Neural crest cell (in vitro differentiated cells): ENCODE measurements at regions not wholly inside any gene's neighbourhood (a gene's known extent, or its start where the extent isn't known, plus 50 kb on each side); places are given as distances from the start of the nearest gene placed in this dataset.

Experiments used
- DNase-seq: peaks from one replicate; pipeline ENCODE4 v3.0.0; 2021; ENCODE audit warnings: low read depth, mixed read lengths, low spot score
- H3K27ac Mint-ChIP-seq: one replicate; pipeline ENCODE4 v1.8.0; 2021; ENCODE audit warnings: mild to moderate bottlenecking, mixed read lengths; ENCODE audit not compliant: unreplicated experiment
- H3K27me3 Mint-ChIP-seq: 2 replicates; pipeline ENCODE4 v1.8.0; 2021; ENCODE audit warnings: low read depth, mild to moderate bottlenecking, mixed read lengths
- H3K36me3 Mint-ChIP-seq: 2 replicates; pipeline ENCODE4 v1.8.0; 2021; ENCODE audit warnings: low read depth, mild to moderate bottlenecking, mixed read lengths
- H3K4me1 Mint-ChIP-seq: 2 replicates; pipeline ENCODE4 v1.8.0; 2021; ENCODE audit warnings: mixed read lengths
- H3K4me3 Mint-ChIP-seq: one replicate; pipeline ENCODE4 v1.8.0; 2021; ENCODE audit warnings: mild to moderate bottlenecking, mixed read lengths
- H3K9me3 Mint-ChIP-seq: 2 replicates; pipeline ENCODE4 v1.8.0; 2021; ENCODE audit warnings: mixed read lengths
- TF ChIP-seq, protein P1 (sequence below): fragments of 200-600 bp; sonication (generic); conservative IDR thresholded peaks from 2 replicates; pipeline ENCODE4 v1.5.0; 2021; ENCODE audit warnings: antibody characterized with exemption, mild to moderate bottlenecking

GRCh38 chr15:87300146-87300545, 956.4 kb downstream of the NTRK3 start:
- no peak for DNase-seq
- Mint-ChIP-seq H3K9me3 (peaks cover 7% of the 10 kb centered on the region), H3K4me1 (no peaks in the 10 kb centered on the region), H3K4me3 (no peak overlapping the region), H3K27ac (no peak overlapping the region), H3K27me3 (no peaks in the 10 kb centered on the region), H3K36me3 (no peaks in the 10 kb centered on the region)
- TF ChIP-seq, protein P1, sequence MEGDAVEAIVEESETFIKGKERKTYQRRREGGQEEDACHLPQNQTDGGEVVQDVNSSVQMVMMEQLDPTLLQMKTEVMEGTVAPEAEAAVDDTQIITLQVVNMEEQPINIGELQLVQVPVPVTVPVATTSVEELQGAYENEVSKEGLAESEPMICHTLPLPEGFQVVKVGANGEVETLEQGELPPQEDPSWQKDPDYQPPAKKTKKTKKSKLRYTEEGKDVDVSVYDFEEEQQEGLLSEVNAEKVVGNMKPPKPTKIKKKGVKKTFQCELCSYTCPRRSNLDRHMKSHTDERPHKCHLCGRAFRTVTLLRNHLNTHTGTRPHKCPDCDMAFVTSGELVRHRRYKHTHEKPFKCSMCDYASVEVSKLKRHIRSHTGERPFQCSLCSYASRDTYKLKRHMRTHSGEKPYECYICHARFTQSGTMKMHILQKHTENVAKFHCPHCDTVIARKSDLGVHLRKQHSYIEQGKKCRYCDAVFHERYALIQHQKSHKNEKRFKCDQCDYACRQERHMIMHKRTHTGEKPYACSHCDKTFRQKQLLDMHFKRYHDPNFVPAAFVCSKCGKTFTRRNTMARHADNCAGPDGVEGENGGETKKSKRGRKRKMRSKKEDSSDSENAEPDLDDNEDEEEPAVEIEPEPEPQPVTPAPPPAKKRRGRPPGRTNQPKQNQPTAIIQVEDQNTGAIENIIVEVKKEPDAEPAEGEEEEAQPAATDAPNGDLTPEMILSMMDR, result no peak

DNA sequence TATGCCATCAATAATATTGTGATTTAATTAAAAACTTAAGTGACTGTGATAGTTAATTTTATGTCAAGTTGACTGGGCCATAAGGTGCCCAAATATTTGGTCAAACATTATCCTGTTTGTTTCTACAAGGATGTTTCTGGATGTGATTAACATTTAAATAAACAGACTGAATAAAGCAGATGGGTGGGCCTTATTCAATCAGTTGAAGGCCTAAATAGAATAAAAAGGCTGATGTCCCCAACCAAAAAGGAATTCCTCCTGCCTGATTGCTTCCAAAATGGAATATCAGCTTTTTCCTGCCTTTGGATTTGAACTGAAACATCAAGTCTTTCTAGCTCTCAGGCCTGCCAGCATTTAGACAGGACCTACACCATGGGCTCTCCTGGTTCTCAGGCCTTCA, 961.7 kb downstream of the NTRK3 start:
- no peak for DNase-seq
- Mint-ChIP-seq H3K27me3 (no peaks in the 10 kb centered on the region), H3K36me3 (no peaks in the 10 kb centered on the region), H3K9me3 (peaks cover under 1% of the 10 kb centered on the region), H3K27ac (no peak overlapping the region), H3K4me1 (no peaks in the 10 kb centered on the region), H3K4me3 (no peak overlapping the region)
- TF ChIP-seq, protein P1, result no peak

GRCh38 chr15:87293031-87293430, 963.5 kb downstream of the NTRK3 start:
- TF ChIP-seq, protein P1, result no peak
- Mint-ChIP-seq H3K9me3 (no peaks in the 10 kb centered on the region), H3K4me3 (no peak overlapping the region), H3K4me1 (no peaks in the 10 kb centered on the region), H3K27me3 (no peaks in the 10 kb centered on the region), H3K36me3 (no peaks in the 10 kb centered on the region), H3K27ac (no peak overlapping the region)
- no peak for DNase-seq

DNA sequence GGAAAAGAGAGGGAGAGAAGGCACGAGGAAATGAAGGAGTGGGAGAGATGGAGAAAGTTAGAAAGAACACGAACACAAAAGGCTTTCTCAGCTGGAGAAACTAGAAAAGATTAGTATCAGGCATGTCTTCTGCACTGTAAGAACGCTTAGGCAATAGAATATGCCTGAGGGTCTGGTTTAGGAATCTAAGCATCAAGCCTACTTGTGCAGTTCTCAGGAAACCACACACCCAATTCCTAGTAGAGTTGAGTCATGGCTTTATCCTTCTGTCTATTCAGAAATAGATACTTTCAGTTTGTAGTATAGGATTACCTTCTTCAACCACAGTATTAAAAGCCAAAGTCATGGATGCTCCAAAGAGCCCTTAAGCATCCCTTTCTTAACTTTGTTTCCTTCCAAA, 969.4 kb downstream of the NTRK3 start:
- no peak overlapping the region for H3K4me3 Mint-ChIP-seq

DNA sequence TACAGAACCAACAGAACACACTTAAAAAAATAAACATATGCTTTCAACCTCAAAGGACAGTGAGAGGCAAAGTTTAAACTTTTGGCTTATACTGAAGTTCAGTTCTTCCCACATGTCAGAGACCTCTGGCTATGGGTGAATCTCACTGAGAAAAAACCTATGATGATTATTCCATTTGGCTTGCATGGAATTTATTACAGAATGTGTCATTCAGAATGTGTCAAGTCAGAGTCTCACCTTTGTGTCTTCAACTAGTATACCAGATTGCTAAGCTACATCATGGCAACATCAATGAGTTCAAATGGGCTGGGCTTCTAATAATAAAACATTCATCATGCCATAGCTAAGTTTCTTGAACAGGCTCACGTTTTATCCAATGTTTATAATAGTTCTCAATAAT, 987.0 kb downstream of the NTRK3 start:
- H3K4me1 Mint-ChIP-seq, result no peaks in the 10 kb centered on the region
- H3K9me3 Mint-ChIP-seq, result peaks cover 9% of the 10 kb centered on the region
- H3K27me3 Mint-ChIP-seq, result no peaks in the 10 kb centered on the region
- H3K27ac Mint-ChIP-seq, result no peak overlapping the region
- TF ChIP-seq, protein P1, result no peak
- no peak overlapping the region for H3K4me3 Mint-ChIP-seq
- peaks cover 3% of the 10 kb centered on the region for H3K36me3 Mint-ChIP-seq
- DNase-seq, result no peak

More for the DNA sequence above, 969.4 kb downstream of the NTRK3 start:
- TF ChIP-seq, protein P1, result no peak
- DNase-seq, result no peak
- H3K9me3 Mint-ChIP-seq, result no peaks in the 10 kb centered on the region
- no peak overlapping the region for H3K27ac Mint-ChIP-seq
- no peaks in the 10 kb centered on the region for H3K4me1 Mint-ChIP-seq
- no peaks in the 10 kb centered on the region for H3K27me3 Mint-ChIP-seq
- no peaks in the 10 kb centered on the region for H3K36me3 Mint-ChIP-seq

DNA sequence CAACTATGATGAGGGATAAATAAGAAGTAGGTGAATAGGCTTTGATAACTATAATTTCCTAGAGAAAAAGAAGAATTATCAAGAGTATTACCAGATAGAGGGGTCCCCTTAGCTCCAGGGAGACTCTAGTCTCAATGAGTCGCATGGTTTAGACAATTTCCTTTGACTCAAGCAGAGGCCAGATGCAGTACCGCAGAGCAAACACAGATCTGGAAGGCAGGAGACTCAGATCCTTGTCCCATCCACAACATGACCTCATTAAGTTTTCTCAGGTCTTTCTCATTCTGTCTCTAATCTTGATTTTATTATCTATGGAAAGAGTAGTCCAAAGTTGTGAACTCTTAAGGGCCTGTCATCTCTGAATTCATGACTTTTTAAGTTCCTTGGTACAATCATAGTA, 987.9 kb downstream of the NTRK3 start:
- Mint-ChIP-seq H3K4me3 (no peak overlapping the region), H3K27ac (no peak overlapping the region), H3K9me3 (peaks cover 8% of the 10 kb centered on the region), H3K27me3 (no peaks in the 10 kb centered on the region), H3K4me1 (no peaks in the 10 kb centered on the region), H3K36me3 (peaks cover 3% of the 10 kb centered on the region)
- DNase-seq, result no peak
- TF ChIP-seq, protein P1, result no peak
